ENCODE measurements at regions not wholly inside any gene's neighbourhood (a gene's known extent, or its start where the extent isn't known, plus 50 kb on each side); places are given as distances from the start of the nearest gene placed in this dataset.

- no peak for TF ChIP-seq CTCF (IDR thresholded peaks at IDR 0.05; ENCODE audit: borderline replicate concordance, control extremely low read depth, extremely low read depth, insufficient read depth, missing control alignments)
- no peak for DNase-seq (ENCODE audit: low spot score)
- in situ Hi-C loops (cut with MboI; ENCODE audit: low sequenced_read_pairs, unreplicated experiment), result no loop called here
Observed at GRCh38 chr10:84988011-84988410, 659.6 kb downstream of the CCSER2 start.

GRCh38 chr10:84990713-84991112 lies 662.3 kb downstream of the CCSER2 start:
- no peak for TF ChIP-seq CTCF (IDR thresholded peaks at IDR 0.05; ENCODE audit: borderline replicate concordance, control extremely low read depth, extremely low read depth, insufficient read depth, missing control alignments)
- DNase-seq (ENCODE audit: low spot score), result no peak
- in situ Hi-C loops (cut with MboI; ENCODE audit: low sequenced_read_pairs, unreplicated experiment), result no loop called here

DNA sequence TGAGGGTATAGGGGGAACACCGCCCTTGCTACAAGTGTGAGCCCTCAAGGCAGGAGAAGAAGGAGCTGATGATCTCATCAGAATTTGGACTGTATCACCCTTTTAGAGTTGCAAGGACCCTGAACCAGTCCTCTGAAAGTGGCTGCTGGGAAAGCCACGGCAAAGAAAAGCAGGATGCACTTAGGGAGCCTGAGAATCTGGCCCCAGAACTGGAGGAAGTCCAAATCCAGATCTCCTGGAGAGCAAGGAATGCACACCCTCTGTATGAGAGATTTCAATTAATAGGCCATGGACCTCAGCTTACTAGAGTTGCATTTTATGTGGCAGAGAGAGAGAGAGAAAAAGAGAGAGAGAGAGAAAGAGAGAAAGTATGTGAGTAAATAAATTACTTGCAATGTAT lies 662.9 kb downstream of the CCSER2 start:
- TF ChIP-seq CTCF (IDR thresholded peaks at IDR 0.05; ENCODE audit: borderline replicate concordance, control extremely low read depth, extremely low read depth, insufficient read depth, missing control alignments), result no peak
- in situ Hi-C loops (cut with MboI; ENCODE audit: low sequenced_read_pairs, unreplicated experiment), result no loop called here
- DNase-seq (ENCODE audit: low spot score), result no peak

DNA sequence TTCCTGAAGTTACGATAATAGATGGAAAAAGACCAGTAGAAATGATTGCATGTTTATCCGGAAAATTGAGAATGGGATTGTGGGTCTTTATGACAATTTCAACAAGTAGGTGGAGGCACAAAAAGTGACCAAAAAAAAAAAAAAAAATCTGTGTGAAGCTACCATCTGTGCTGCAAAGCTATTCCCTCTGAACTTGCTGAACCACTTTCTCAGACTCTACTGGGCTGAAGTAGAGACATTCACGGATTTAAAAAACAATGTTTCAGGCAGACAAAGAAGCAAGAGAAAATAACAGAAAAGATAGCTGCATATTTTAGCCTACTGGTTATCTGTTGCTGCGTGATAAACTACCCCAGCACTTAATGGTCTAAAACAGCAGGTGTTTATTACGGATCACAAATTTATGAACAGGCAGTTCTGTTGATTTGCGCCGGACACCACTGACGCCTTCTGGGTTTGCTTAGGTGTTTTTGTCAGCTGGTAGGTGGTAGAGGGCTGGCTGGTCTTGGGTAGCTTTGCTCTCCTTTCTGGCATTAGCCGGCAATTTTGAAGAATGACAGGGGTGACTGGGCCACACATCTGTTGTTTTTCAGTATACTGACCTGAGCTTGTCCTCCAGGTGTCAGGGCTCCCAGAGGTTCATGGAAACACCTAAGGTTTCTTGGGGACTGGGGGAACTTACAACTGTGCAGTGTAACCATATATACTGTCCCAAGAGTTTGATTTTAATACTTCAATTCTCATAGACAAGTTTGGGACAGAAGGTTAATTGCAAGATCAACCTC lies 665.1 kb downstream of the CCSER2 start:
- in situ Hi-C loops (cut with MboI; ENCODE audit: low sequenced_read_pairs, unreplicated experiment), result no loop called here
- no peak for TF ChIP-seq CTCF (IDR thresholded peaks at IDR 0.05; ENCODE audit: borderline replicate concordance, control extremely low read depth, extremely low read depth, insufficient read depth, missing control alignments)
- DNase-seq (ENCODE audit: low spot score), result no peak

DNA sequence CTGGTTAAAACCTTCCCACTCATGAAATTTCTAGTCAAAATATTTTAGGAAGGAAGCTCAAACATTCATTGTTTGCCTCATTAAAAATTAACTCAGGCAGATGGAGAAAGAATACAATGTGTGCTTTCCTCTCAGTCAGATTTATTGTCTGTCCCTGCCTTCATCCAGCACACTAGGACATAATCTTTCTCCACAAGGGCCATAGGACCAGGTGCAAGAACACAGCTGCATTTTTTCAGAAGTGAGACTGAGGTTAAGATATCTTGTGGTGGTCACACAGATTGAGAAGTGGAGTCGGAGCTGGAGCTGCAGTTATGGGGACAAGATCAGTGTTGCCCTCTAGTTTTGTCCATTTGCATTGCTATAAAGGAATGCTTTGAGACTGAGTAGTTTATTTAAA lies 666.3 kb downstream of the CCSER2 start:
- no peak for DNase-seq (ENCODE audit: low spot score)
- TF ChIP-seq CTCF (IDR thresholded peaks at IDR 0.05; ENCODE audit: borderline replicate concordance, control extremely low read depth, extremely low read depth, insufficient read depth, missing control alignments), result no peak
- in situ Hi-C loops (cut with MboI; ENCODE audit: low sequenced_read_pairs, unreplicated experiment), result no loop called here

GRCh38 chr10:84996580-84996979 lies 668.2 kb downstream of the CCSER2 start:
- DNase-seq (ENCODE audit: low spot score), result no peak
- in situ Hi-C loops (cut with MboI; ENCODE audit: low sequenced_read_pairs, unreplicated experiment), result no loop called here
- no peak for TF ChIP-seq CTCF (IDR thresholded peaks at IDR 0.05; ENCODE audit: borderline replicate concordance, control extremely low read depth, extremely low read depth, insufficient read depth, missing control alignments)

All from GM13976 (cell line).